Suppressor macrophage treated with lipopolysaccharide for 4 hours (primary cell): ENCODE measurements at regions not wholly inside any gene's neighbourhood (a gene's known extent, or its start where the extent isn't known, plus 50 kb on each side); places are given as distances from the start of the nearest gene placed in this dataset.
"Not testable (repeated sequence)": the region's sequence is repeated elsewhere in the genome, so short reads cannot be mapped to it uniquely, and the experiment has no call there.

Experiments used
- DNase-seq: peaks from one replicate; pipeline ENCODE4 v3.0.0-alpha.2; 2020

- DNase-seq, result no peak
Measured at GRCh38 chr15:23983500-23984259, 296.6 kb upstream of the NDN start.

GRCh38 chr15:23994273-23994672 is 307.2 kb upstream of the NDN start:
- no peak for DNase-seq

- DNase-seq, result no peak
Measured at GRCh38 chr15:23998056-23998455, 311.0 kb upstream of the NDN start.

DNA sequence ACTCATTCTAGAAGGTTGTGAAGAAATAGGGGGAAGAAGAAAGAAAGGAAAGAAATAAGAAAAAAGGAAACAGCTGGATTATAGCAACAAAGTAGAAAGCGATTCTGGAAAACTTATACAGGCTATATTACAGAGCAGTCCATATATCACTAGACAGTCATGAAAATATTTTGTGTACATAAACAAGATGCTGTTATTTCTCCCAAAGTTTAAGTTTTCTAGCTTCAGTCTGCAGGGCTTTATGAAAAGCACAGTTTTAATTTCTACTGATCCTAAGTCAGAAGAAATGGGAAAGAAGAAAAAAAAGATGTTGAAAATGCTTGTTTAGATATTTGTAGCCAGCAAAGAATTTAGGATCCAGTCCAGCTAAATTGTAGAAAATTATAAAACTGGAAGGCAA is 321.4 kb upstream of the NDN start:
- no peak for DNase-seq

GRCh38 chr15:24017470-24017869 is 330.4 kb upstream of the NDN start:
- DNase-seq, result no peak

DNA sequence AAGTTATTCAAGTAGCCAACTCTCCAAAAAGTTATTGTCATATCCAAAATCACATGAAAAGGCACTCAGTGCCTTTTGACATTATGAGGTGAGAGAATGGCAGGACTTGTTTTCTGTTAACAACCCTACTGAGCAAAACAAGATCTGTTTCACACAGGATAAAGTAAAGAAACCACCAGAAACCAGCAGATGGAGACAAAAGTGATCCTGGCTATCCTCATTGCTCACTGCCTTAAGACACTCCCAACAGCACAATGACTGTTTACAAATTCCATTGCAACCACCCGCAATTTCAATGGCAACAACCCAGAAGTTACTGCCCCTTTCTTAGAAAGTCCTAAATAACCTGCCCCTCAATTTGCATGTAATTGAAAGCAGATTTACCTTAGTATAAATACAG is 352.6 kb upstream of the NDN start:
- DNase-seq, result no peak

- no peak for DNase-seq
Measured at GRCh38 chr15:24054547-24055245, 367.6 kb upstream of the NDN start.

GRCh38 chr15:24067733-24068501 is 380.8 kb upstream of the NDN start:
- no peak for DNase-seq

- DNase-seq, result no peak
Measured at GRCh38 chr15:24075420-24076089, 388.4 kb upstream of the NDN start.

- no peak for DNase-seq
Measured at GRCh38 chr15:24076090-24076784, 389.1 kb upstream of the NDN start.

DNA sequence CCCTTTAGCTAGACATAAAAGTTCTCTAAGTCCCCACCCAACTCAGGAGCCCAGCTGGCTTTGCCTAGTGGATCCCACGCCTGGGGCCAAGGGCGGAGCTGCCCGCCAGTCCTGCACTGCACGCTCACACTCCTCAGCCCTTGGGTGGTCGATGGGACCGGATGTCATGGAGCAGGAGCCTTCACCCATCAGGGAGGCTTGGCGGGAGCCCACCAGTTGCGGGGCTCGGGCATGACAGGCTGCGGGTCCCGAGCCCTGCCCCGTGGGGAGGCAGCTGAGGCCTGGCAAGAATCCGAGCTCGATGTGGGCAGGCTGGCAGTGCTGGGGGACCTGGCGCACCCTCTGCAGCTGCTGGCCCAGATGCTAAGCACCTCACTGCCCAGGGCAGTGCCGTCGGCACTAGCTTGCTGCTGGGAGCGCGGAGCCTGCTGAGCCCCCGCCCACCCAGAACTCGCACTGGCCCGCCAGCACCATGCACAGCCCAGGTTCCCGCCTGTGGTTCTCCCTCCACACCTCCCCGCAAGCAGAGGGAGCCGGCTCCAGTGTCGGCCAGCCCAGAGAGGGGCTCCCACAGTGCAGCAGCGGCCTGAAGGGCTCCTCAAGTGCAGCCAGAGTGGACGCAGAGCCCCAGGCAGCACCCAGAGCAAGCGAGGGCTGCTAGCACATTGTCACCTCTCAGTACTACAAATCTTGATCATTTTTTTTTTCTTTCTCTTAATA is 391.4 kb upstream of the NDN start:
- no peak for DNase-seq

DNA sequence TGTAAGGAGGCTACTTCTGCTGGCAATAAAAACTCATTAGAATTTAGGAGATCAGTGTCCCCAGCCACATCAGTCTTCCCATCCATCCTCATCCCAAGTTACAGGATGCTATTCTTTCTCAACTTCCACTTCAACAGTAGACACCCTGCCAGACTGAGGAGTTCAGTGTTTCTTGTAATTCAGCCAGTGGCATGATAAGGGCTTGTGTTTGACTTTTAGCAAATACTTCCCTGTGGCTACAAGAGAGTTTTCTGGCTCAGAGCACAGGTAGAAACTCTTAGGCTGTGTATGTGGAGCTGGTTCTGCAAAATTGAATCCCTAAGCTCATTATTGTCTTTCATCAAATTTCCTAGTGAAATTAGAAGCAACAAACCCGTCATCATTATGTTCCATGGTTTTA is 401.8 kb upstream of the NDN start:
- not testable (repeated sequence) for DNase-seq

DNA sequence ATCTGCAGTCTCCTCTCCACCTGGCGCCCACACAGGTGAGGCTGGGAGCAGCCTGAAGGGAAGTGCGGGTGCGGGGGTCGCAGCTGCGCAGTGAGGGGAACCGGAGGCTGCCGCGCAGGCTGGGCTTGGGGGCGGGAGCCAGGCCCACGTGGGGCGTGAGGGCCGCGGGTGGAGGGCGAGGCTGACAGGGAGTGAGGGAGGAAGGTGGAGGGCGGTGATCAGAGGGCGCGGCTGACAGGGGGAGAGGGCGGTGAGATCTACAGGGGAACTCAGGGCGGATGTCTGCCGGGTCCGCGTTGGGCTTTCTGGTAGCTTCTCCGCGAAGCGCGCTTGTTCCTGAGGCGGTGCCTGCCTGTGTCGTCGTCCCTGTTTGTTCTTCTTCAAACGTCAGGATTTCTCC is 414.4 kb upstream of the NDN start:
- DNase-seq, result not testable (repeated sequence)

DNA sequence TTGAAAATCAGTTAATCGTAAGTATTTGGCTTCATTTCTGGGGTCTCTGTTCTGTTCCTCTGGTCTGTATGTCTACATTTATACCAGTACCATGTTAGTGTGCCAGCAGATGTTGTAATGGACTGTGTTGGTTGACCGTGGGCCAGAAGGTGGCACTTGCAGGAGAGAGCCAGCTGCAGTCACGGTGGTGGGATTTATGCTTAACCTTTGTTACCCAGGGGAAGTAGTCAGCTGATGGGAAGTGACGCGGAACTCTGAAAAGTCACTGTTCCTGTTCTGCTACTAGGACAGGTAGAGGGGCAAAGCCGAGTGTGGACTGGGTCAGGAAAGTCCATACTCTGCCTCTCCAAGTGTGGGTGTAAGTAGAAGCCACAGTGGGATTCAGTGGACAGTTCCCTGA is 420.4 kb upstream of the NDN start:
- not testable (repeated sequence) for DNase-seq

GRCh38 chr15:24107948-24108347 is 420.8 kb upstream of the NDN start:
- not testable (repeated sequence) for DNase-seq

DNA sequence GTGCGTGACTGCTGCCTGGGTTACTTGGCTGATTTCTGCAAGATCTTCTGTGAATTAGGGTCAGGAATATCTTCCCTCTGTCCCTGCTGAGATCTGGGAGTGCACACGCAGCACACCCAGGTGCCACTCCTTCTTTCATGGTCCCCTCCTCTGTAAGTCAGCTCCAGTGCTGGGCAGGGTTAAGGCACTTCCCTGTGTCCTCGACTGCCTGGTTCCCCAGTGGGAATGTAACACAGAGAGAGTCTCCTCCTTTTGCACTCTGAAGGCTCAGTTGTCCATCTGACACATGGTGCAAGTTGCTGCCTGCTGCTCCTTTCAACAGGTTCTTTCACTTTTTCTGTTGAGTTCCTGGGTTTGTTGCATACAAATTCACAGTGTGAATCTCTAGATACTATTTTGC is 421.2 kb upstream of the NDN start:
- not testable (repeated sequence) for DNase-seq

DNA sequence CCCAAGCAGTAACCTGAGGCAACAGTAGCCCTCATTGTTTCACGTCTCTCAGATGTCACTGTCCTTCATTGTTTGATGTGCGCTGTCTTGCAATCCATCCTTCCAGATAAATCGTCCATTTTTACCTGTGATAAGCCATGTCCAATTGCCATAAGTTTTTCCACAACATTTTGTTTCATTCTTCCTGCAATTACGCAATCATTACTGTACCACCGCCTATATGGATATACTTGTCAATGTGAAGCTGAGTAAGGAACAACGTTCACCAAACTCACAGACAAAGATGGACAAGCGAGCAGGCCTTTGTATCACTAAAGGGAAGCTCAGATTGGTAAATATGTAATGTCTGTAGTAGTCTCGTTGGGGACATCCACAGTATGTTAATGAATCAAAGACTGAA is 452.5 kb upstream of the NDN start:
- not testable (repeated sequence) for DNase-seq

DNA sequence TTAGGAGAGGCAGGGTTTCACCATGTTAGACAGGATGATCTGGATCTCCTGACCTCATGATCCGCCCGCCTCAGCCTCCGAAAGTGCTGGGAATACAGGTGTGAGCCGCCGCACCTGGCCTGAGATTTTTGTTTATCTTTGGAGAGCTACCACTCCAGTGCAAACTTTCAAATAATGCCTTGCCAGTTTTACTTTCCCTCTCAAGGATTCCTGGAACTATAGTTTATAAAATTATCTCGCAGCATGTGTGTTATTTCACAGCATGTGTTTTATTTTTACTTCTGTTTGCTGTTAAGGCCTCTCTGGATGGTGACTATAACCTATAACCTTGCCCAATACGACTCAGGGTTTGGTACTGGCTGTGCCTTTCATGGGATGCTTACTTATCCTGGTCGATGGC is 458.0 kb upstream of the NDN start:
- DNase-seq, result not testable (repeated sequence)

- DNase-seq, result no peak
Measured at GRCh38 chr15:24146251-24146650, 459.1 kb upstream of the NDN start.

DNA sequence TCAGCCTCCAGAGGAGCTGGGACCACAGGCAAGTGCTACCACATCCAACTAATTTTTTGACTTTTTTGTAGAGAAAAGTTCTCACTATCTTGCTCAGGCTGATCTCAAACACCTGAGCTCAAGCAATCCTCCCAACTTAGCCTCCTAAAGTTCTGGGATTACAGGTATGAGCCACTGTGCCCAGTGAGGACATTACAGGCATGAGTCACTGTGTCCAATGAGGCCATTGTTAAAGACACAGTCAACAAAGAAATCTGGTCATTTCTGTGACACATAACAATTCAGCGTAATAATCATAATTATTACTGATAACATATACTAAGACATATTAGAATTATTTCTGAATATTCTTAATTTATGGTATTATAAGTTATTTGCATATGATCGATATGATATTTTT is 463.4 kb upstream of the NDN start:
- DNase-seq, result no peak

- not testable (repeated sequence) for DNase-seq
Measured at GRCh38 chr15:24158306-24158705, 471.2 kb upstream of the NDN start.

GRCh38 chr15:24165512-24165911 is 478.4 kb upstream of the NDN start:
- DNase-seq, result not testable (repeated sequence)
